ENCODE measurements at regions not wholly inside any gene's neighbourhood (a gene's known extent, or its start where the extent isn't known, plus 50 kb on each side); places are given as distances from the start of the nearest gene placed in this dataset.
A peak's percentile ranks its signal among the peaks of the same experiment; 100 is the strongest.

GRCh38 chr2:224166654-224167053 is 127.6 kb upstream of the SERPINE2 start:
- Mint-ChIP-seq H3K36me3 (ENCODE audit: low read depth) (no peaks in the 10 kb centered on the region), H3K4me3 (peak overlapping the region; percentile 78; the same call in 1 of the 2 replicates), H3K27ac (no peak overlapping the region), H3K27me3 (ENCODE audit: insufficient read depth) (peaks cover 4% of the 10 kb centered on the region), H3K9me3 (no peaks in the 10 kb centered on the region), H3K4me1 (ENCODE audit: low read depth) (peaks cover 61% of the 10 kb centered on the region)
- DNase-seq = no peak
- TF ChIP-seq, protein P1, sequence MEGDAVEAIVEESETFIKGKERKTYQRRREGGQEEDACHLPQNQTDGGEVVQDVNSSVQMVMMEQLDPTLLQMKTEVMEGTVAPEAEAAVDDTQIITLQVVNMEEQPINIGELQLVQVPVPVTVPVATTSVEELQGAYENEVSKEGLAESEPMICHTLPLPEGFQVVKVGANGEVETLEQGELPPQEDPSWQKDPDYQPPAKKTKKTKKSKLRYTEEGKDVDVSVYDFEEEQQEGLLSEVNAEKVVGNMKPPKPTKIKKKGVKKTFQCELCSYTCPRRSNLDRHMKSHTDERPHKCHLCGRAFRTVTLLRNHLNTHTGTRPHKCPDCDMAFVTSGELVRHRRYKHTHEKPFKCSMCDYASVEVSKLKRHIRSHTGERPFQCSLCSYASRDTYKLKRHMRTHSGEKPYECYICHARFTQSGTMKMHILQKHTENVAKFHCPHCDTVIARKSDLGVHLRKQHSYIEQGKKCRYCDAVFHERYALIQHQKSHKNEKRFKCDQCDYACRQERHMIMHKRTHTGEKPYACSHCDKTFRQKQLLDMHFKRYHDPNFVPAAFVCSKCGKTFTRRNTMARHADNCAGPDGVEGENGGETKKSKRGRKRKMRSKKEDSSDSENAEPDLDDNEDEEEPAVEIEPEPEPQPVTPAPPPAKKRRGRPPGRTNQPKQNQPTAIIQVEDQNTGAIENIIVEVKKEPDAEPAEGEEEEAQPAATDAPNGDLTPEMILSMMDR (IDR thresholded peaks at IDR 0.05) = no peak

DNA sequence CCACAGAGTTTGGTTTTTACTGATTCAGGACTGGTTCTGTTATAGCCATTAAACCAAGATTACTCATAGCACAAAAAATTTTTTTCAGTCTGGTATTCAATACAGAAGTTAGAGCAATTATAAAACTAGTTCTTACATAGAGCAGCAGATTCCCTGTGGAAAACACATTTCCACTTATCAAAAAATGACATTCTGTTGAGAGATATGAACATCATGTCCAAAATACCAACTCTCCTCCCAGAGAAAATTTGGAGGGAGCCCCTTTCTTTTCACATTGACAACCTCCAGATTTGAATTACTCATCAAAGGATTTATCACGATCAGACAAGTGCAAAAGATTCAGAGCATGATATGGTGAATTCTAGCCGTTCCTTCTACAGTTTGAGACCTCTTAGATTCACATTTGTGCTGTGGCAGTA is 126.8 kb upstream of the SERPINE2 start:
- peak overlapping the region; percentile 78 for H3K4me3 Mint-ChIP-seq
- peaks cover 2% of the 10 kb centered on the region for H3K27me3 Mint-ChIP-seq (ENCODE audit: insufficient read depth)
- no peaks in the 10 kb centered on the region for H3K36me3 Mint-ChIP-seq (ENCODE audit: low read depth)
- peaks cover 67% of the 10 kb centered on the region for H3K4me1 Mint-ChIP-seq (ENCODE audit: low read depth)
- H3K9me3 Mint-ChIP-seq = no peaks in the 10 kb centered on the region
- TF ChIP-seq, protein P1 (IDR thresholded peaks at IDR 0.05) = no peak
- peak; percentile 62 for DNase-seq
- H3K27ac Mint-ChIP-seq = peak overlapping the region; percentile 75

DNA sequence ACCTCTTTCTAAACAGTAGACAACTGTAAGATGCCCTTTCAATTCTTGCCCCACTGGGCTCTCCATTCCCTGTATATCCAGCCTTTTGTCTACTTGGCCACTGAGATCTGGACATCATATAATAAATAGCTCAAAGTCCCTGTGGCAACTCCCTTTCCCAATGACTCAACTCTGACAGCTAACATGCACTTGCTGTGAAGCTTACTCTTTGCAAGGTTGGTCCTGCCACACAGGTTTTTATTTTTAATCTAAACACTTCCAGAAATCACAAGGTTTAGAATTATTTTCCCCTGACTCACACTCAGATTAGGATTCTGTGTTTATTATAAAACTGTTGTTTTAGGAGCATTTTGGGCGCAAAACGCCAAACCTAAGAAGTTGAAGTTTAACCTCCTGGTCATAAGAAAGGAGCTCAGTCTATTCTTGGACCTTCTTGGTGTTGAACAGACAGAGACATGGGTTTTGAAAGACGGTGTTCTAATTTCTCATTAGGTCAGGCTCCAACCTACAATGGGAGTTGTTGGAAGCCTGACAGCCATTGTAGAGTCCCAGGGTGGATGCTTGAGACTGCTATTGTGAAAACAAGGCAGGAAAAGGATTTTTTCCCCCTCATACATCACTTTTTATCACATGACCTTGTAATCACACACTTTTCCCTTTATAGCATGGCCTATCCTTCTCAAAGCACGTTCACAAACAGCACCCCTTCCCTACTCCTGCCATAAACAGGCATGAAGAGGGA is 124.7 kb upstream of the SERPINE2 start:
- H3K36me3 Mint-ChIP-seq (ENCODE audit: low read depth) = no peaks in the 10 kb centered on the region
- H3K27me3 Mint-ChIP-seq (ENCODE audit: insufficient read depth) = peaks cover 2% of the 10 kb centered on the region

GRCh38 chr2:224162122-224162521 is 123.0 kb upstream of the SERPINE2 start:
- Mint-ChIP-seq H3K27ac (peak overlapping the region; percentile 74), H3K4me1 (ENCODE audit: low read depth) (peaks cover 68% of the 10 kb centered on the region), H3K27me3 (ENCODE audit: insufficient read depth) (peaks cover 2% of the 10 kb centered on the region), H3K36me3 (ENCODE audit: low read depth) (no peaks in the 10 kb centered on the region), H3K4me3 (peak overlapping the region; percentile 57), H3K9me3 (no peaks in the 10 kb centered on the region)
- peak; percentile 83 for DNase-seq
- TF ChIP-seq, protein P1 (IDR thresholded peaks at IDR 0.05) = no peak

More for the DNA sequence above, 124.7 kb upstream of the SERPINE2 start:
- peak; percentile 63 for DNase-seq
- Mint-ChIP-seq H3K9me3 (no peaks in the 10 kb centered on the region), H3K4me1 (ENCODE audit: low read depth) (peaks cover 68% of the 10 kb centered on the region), H3K27ac (peak overlapping the region; percentile 52), H3K4me3 (peak overlapping the region; percentile 50)
- TF ChIP-seq, protein P1 (IDR thresholded peaks at IDR 0.05) = no peak

DNA sequence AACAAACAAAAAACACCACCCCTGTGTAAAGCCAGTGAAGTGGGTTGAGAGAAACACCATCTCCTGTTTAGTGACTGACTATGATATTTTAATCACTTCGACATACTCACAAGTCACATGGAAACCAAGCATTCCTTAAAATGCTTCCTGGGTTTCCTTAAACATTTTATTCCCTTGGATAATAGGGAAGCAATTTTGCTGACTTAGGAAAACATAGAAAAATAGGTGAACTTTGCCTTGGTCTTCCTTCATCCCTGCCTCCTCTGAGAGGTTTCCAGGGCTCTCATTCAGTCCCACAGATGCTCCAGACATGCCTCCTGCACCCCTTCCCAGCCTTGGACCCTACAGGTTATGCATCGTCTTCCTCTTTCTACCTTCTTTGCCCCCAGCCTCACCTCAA is 122.6 kb upstream of the SERPINE2 start:
- Mint-ChIP-seq H3K9me3 (no peaks in the 10 kb centered on the region), H3K4me3 (peak overlapping the region; percentile 4; the same call in 1 of the 2 replicates), H3K27ac (peak overlapping the region; percentile 41), H3K36me3 (ENCODE audit: low read depth) (no peaks in the 10 kb centered on the region), H3K27me3 (ENCODE audit: insufficient read depth) (peaks cover 2% of the 10 kb centered on the region), H3K4me1 (ENCODE audit: low read depth) (peaks cover 64% of the 10 kb centered on the region)
- TF ChIP-seq, protein P1 (IDR thresholded peaks at IDR 0.05) = no peak
- DNase-seq = no peak
